ENCODE measurements at regions not wholly inside any gene's neighbourhood (a gene's known extent, or its start where the extent isn't known, plus 50 kb on each side); places are given as distances from the start of the nearest gene placed in this dataset.

DNA sequence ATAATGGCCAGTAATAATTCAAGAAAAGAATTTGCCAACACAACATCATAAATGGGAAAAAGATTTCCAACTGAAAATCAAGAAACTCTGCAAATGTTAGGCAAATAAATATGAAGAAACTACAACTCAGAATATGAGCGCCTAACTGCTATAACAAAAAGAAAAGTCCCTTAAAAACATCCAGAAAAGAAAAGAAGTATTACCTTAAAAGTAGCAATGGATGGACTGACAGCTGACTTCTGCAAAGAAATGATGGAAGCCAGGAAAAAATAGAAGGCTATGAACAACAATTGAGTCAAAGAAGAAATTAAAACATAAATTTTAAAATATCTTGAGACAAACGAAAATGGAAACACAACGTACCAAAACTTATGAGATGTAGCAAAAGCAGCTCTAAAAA is 482.3 kb upstream of the ZNF507 start:
- TF ChIP-seq POLR2A (IDR thresholded peaks at IDR 0.05; ENCODE audit: low read length) = no peak
- TF ChIP-seq GATA1 (IDR thresholded peaks at IDR 0.05; ENCODE audit: low read depth, low read length) = no peak
